GM18868 (cell line): ENCODE measurements at regions not wholly inside any gene's neighbourhood (a gene's known extent, or its start where the extent isn't known, plus 50 kb on each side); places are given as distances from the start of the nearest gene placed in this dataset.
"Not testable (repeated sequence)": the region's sequence is repeated elsewhere in the genome, so short reads cannot be mapped to it uniquely, and the experiment has no call there.

Source experiments
- ATAC-seq: cut with Tn5 transposase; IDR thresholded peaks from one replicate; pipeline ENCODE4 v1.9.1; 2021; ENCODE audit warnings: mild to moderate bottlenecking, moderate library complexity; ENCODE audit not compliant: unreplicated experiment

GRCh38 chr14:30356438-30357202, 202.3 kb upstream of the G2E3 start:
- ATAC-seq = no peak

DNA sequence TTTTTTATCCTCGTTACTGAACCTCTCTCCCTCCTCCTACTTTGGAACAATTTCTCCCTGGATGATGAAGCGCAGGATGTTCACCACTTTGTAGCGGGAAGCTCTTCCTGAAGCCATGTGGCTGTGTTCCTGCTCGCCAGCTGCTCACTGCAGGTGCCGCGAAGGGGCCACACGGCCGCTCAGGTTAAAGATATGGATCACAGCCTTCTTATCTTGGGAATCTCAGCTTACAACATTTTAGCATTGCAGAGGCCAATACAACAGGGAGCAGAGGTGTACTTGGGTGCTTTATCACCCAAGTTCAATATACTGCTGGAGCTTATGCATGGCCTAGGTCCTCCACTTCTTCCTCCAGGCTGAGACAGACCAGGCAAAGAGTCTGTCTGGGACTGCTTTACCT, 201.2 kb upstream of the G2E3 start:
- no peak for ATAC-seq

GRCh38 chr14:30362369-30363218, 196.4 kb upstream of the G2E3 start:
- ATAC-seq = no peak

DNA sequence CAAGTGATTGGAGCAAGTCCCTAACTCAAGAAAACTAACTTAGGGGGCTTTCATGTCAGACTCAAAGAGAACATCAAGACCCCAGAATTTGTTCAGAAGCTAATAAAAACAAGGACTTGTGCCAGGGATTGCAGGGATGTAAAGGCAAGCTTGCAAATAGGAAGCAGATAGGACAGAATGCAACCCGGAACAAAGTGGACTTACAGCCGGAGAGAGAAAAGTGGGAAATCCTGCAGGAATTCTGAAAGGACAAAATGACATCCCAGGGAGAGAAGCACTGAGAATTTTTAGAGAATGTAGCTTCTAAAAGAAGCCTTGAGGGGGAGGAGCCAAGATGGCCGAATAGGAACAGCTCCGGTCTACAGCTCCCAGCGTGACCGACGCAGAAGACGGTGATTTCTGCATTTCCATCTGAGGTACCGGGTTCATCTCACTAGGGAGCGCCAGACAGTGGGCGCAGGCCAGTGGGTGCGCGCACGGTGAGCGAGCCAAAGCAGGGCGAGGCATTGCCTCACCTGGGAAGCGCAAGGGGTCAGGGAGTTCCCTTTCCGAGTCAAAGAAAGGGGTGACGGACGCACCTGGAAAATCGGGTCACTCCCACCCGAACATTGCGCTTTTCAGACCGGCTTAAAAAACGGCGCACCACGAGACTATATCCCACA, 195.6 kb upstream of the G2E3 start:
- not testable (repeated sequence) for ATAC-seq

GRCh38 chr14:30369502-30370180, 189.3 kb upstream of the G2E3 start:
- ATAC-seq = peak; percentile 77

GRCh38 chr14:30373053-30373452, 185.9 kb upstream of the G2E3 start:
- no peak for ATAC-seq

- no peak for ATAC-seq
These were observed 185.4 kb upstream of the G2E3 start for GRCh38 chr14:30373526-30373925.

- peak; percentile 98 for ATAC-seq
These were observed 183.6 kb upstream of the G2E3 start for GRCh38 chr14:30375296-30375892.

- no peak for ATAC-seq
These were observed 177.0 kb upstream of the G2E3 start for GRCh38 chr14:30381861-30382480.

DNA sequence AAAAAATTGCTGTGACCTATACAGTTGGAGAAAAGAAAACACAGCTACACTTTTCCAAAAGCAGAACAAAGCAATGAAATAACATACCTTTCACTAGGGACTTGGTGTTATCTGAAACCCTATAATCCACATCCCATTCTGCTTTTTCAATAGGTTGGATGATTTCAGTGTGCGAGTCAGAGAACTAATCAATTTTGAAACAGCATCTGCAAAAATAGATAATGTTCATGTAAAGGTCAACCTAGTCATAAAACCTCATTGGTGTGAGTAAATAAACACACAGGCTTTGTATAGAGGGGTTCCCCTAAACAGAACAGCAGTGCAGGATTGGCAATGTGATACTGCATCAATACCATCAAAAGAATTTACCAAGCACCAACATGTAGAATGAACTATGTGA, 173.0 kb upstream of the G2E3 start:
- ATAC-seq = no peak

DNA sequence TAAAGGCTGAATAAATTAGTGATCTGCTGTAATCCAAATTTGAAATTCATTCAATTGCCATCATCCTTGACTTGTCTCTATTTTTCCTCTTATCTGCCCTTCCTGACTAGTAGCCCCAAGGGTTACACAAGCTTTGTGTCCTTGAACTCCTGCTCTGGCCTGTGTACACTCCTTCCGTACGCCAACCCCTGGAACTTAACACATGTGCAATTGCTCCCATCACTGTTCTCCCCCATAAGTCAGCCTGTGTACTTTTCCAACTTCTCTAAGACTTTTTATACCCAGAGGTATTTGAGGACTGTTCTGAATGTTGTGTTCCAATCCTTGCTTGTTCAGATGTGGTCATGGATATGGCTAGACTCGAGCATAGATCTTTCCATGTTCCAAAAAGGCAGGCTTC, 171.1 kb upstream of the G2E3 start:
- no peak for ATAC-seq

DNA sequence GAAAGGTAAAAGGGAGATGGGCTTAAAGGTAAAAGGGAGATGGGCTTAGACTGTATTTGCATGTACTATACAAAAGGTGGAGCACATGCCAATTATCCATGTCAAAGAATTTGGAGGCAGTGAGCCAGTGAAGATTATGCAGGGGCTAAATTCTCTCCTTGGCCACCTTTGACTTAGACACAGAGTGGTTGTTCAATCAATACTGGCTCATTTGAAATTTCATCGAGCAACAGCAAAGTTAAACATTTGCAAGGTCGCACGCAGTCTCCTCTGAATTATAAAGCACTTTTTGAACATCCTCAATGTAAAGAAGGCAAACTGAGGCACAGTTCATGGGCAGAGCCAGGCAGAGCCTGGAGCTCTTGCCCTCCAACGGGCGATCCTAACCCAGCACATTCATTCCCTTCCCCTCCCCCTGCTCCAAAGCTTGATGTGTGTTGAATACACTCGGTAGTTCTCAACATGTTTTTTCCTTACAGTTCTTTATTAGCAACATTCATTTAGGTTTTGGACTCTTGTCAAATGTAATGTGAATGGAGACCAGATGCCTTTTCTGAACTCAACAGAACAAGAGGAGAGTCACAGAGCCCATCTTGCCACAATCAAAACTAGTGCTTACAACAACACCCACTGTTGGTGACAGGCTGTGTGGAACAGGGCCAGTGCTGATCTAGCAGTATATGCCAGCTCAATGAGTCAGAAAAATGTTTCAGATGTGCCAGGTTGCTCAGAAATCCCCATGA, 169.7 kb upstream of the G2E3 start:
- ATAC-seq = peak; percentile 58

DNA sequence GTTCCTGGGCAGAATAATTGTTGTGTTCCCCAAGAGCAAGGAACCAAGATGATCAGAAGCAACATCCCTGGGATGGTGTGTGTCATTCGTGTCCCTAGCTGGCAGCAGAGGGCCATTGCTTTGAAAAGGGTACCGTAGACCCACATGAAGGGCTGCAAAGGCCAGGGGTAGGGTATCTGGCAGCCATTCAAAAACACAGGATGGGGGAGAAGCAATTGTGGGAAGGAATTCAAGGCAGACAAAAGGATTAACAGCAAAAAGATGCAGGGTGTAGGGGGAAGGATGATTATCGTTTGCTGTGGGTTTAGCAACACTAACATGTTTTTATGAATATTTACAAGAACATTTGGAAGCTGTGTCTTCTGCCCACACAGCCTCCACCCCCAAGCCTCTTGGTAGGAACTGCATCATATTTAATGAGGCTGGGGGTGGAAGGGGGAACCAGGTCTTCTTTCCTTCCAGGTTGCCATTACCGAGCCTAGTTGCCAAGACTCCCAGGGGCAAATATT, 169.0 kb upstream of the G2E3 start:
- no peak for ATAC-seq

GRCh38 chr14:30395065-30395464, 163.9 kb upstream of the G2E3 start:
- ATAC-seq = no peak

DNA sequence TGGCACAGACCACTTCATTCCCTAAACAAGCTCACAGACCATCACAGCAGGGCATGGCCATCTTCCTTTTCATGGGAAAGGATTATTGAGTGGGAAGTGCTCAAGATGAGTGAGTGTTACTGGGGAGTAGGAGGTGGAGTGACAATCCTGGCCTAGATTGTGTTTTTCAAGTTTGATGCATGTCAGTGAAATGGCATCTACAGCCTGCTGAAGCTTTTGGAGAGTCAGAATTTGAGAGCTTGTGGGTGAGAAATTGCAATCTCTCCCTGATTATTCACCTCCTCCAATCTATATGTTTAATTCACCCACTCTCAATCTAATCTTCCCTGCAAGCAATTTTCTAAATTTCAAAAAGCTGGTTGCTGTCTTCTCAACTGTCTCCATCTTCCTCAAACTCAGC, 156.1 kb upstream of the G2E3 start:
- no peak for ATAC-seq

- no peak for ATAC-seq
These were observed 155.2 kb upstream of the G2E3 start for GRCh38 chr14:30403791-30404190.

- ATAC-seq = not testable (repeated sequence)
These were observed 149.4 kb upstream of the G2E3 start for GRCh38 chr14:30409508-30410015.

- ATAC-seq = no peak
These were observed 148.0 kb upstream of the G2E3 start for GRCh38 chr14:30410986-30411385.

DNA sequence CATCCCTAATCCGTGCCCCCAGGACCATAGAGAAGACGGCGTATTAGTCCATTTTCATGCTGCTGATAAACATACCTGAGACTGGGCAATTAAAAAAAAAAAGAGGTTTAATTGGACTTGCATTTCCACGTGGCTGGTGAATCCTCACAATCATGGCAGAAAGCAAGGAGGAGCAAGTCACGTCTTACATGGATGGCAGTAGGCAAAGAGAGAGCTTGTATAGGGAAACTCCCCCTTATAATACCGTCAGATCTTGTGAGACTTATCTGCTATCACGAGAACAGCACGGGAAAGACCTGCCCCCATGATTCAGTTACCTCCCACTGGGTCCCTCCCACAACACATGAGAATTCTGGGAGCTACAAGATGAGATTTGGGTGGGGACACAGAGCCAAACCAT, 145.8 kb upstream of the G2E3 start:
- ATAC-seq = not testable (repeated sequence)
